GM23338 (cell line): ENCODE measurements at regions not wholly inside any gene's neighbourhood (a gene's known extent, or its start where the extent isn't known, plus 50 kb on each side); places are given as distances from the start of the nearest gene placed in this dataset.

Experiments used
- ATAC-seq: fragments of 200-7000 bp; cut with Tn5 transposase; 3 replicates; pipeline ENCODE4 v1.9.1; 2020
- DNase-seq: peaks from one replicate; pipeline ENCODE4 v3.0.0-alpha.2; 2015; ENCODE audit warnings: low spot score
- H2AFZ ChIP-seq: fragments of 200-600 bp; sonication (generic); 2 replicates; pipeline ENCODE4 v1.8.0; 2016; ENCODE audit warnings: antibody characterized with exemption, mild to moderate bottlenecking, moderate library complexity
- H3F3A ChIP-seq: fragments of 200-600 bp; sonication (generic); replicated peaks from 2 replicates; pipeline ENCODE4 v1.8.0; 2017; ENCODE audit warnings: antibody characterized with exemption, mixed run types, low read depth
- H3K27ac ChIP-seq: fragments of 200-600 bp; sonication (generic); 2 replicates; pipeline ENCODE4 v1.6.1; 2016; ENCODE audit warnings: low read depth
- H3K27me3 ChIP-seq: fragments of 200-600 bp; sonication (generic); 2 replicates; pipeline ENCODE4 v1.8.0; 2016; ENCODE audit warnings: mild to moderate bottlenecking, mixed run types, moderate library complexity; ENCODE audit not compliant: insufficient read depth
- H3K36me3 ChIP-seq: fragments of 200-600 bp; sonication (generic); 2 replicates; pipeline ENCODE4 v1.8.0; 2016; ENCODE audit warnings: mild to moderate bottlenecking; ENCODE audit not compliant: insufficient read depth
- H3K4me1 ChIP-seq: fragments of 200-600 bp; sonication (generic); 2 replicates; pipeline ENCODE4 v1.8.0; 2016; ENCODE audit warnings: mild to moderate bottlenecking, moderate library complexity; ENCODE audit not compliant: insufficient read depth
- H3K4me2 ChIP-seq: fragments of 200-600 bp; sonication (generic); 2 replicates; pipeline ENCODE4 v1.7.1; 2017; ENCODE audit warnings: mixed run types
- H3K4me3 ChIP-seq: fragments of 200-600 bp; sonication (generic); 2 replicates; pipeline ENCODE4 v1.6.1; 2016; ENCODE audit warnings: mixed run types
- H3K79me2 ChIP-seq: fragments of 200-600 bp; sonication (generic); replicated peaks from 2 replicates; pipeline ENCODE4 v1.8.0; 2017; ENCODE audit warnings: mild to moderate bottlenecking; ENCODE audit not compliant: insufficient read depth
- H3K9me2 ChIP-seq: fragments of 200-600 bp; sonication (generic); 2 replicates; pipeline ENCODE4 v1.8.0; 2017; ENCODE audit not compliant: insufficient read depth
- H4K20me1 ChIP-seq: fragments of 200-600 bp; sonication (generic); replicated peaks from 2 replicates; pipeline ENCODE4 v1.8.0; 2017; ENCODE audit warnings: mild to moderate bottlenecking; ENCODE audit not compliant: insufficient read depth
- H3K27ac Mint-ChIP-seq: 2 replicates; pipeline ENCODE4 v1.8.0; 2020; ENCODE audit warnings: inconsistent platforms, mild to moderate bottlenecking, moderate library complexity, mixed read lengths
- H3K27me3 Mint-ChIP-seq: 3 replicates; pipeline ENCODE4 v1.8.0; 2022; ENCODE audit warnings: low read depth, mild to moderate bottlenecking, moderate library complexity, mixed read lengths, inconsistent platforms; ENCODE audit not compliant: insufficient read depth, poor library complexity
- H3K36me3 Mint-ChIP-seq: 3 replicates; pipeline ENCODE4 v1.8.0; 2021; ENCODE audit warnings: low read depth, mild to moderate bottlenecking, inconsistent platforms, moderate library complexity, mixed read lengths
- H3K4me1 Mint-ChIP-seq: 3 replicates; pipeline ENCODE4 v1.8.0; 2020; ENCODE audit warnings: mild to moderate bottlenecking, inconsistent platforms, mixed read lengths
- H3K4me3 Mint-ChIP-seq: 3 replicates; pipeline ENCODE4 v1.8.0; 2021; ENCODE audit warnings: moderate library complexity, mild to moderate bottlenecking, inconsistent platforms, mixed read lengths
- H3K9me3 Mint-ChIP-seq: 3 replicates; pipeline ENCODE4 v1.8.0; 2020; ENCODE audit warnings: moderate library complexity, mild to moderate bottlenecking, inconsistent platforms, mixed read lengths
- CREB1 ChIP-seq: fragments of 250-450 bp; sonication (Bioruptor Pico); IDR thresholded peaks from 2 replicates; pipeline ENCODE4 v1.5.0; 2020; ENCODE audit warnings: low read depth, mild to moderate bottlenecking, moderate library complexity
- CTCF ChIP-seq, 2 experiments: fragments of 200-600 bp in 1 of 2; sonication (generic) in 1 of 2; conservative IDR thresholded peaks; 2 replicates each; pipeline versions ENCODE4 v1.5.1 to v1.6.1; 2016 to 2017; ENCODE audit warnings: antibody characterized with exemption in 2 of 2, low read depth in 2 of 2, mild to moderate bottlenecking in 2 of 2, moderate library complexity in 1 of 2
- ETS1 ChIP-seq: IDR thresholded peaks from 2 replicates; pipeline ENCODE4 v1.6.1; 2016; ENCODE audit warnings: antibody characterized with exemption
- EZH2 ChIP-seq: fragments of 200-600 bp; sonication (generic); IDR thresholded peaks from one replicate; pipeline ENCODE4 v1.8.0; 2017; ENCODE audit warnings: antibody characterized with exemption, mild to moderate bottlenecking, low read depth; ENCODE audit not compliant: unreplicated experiment
- EZH2phosphoT487 ChIP-seq: fragments of 200-600 bp; sonication (generic); IDR thresholded peaks from one replicate; pipeline ENCODE4 v1.8.1; 2018; ENCODE audit warnings: antibody characterized with exemption; ENCODE audit not compliant: unreplicated experiment
- JUNB ChIP-seq: IDR thresholded peaks from one replicate; pipeline ENCODE4 v1.6.1; 2016; ENCODE audit warnings: antibody characterized with exemption; ENCODE audit not compliant: unreplicated experiment
- NANOG ChIP-seq: IDR thresholded peaks from 2 replicates; pipeline ENCODE4 v1.6.1; 2016; ENCODE audit warnings: antibody characterized with exemption, borderline replicate concordance
- POLR2AphosphoS5 ChIP-seq: IDR thresholded peaks from 2 replicates; pipeline ENCODE4 v1.6.1; 2016; ENCODE audit warnings: antibody characterized with exemption, low read depth
- REST ChIP-seq: IDR thresholded peaks from one replicate; pipeline ENCODE4 v1.6.1; 2018; ENCODE audit warnings: antibody characterized with exemption; ENCODE audit not compliant: unreplicated experiment
- STAT1 ChIP-seq: IDR thresholded peaks from one replicate; pipeline ENCODE4 v1.6.1; 2016; ENCODE audit warnings: antibody characterized with exemption; ENCODE audit not compliant: unreplicated experiment
- ZNF114 ChIP-seq: fragments of 250-450 bp; sonication (Bioruptor Pico); IDR thresholded peaks from 2 replicates; pipeline ENCODE4 v1.5.0; 2020; ENCODE audit warnings: mild to moderate bottlenecking, moderate library complexity
- ZNF462 ChIP-seq: fragments of 250-450 bp; sonication (Bioruptor Pico); IDR thresholded peaks from 2 replicates; pipeline ENCODE4 v1.5.0; 2020; ENCODE audit warnings: mild to moderate bottlenecking, moderate library complexity

- Histone ChIP-seq H3K4me3 (no peak overlapping the region), H2AFZ (no peak overlapping the region), H3K9me2 (no peaks in the 10 kb centered on the region), H4K20me1 (no peaks in the 10 kb centered on the region), H3K36me3 (no peaks in the 10 kb centered on the region), H3K79me2 (no peaks in the 10 kb centered on the region), H3K4me1 (no peaks in the 10 kb centered on the region), H3K4me2 (no peak overlapping the region), H3K27ac (no peak overlapping the region), H3F3A (no peaks in the 10 kb centered on the region), H3K27me3 (no peaks in the 10 kb centered on the region)
- ATAC-seq (no peak), DNase-seq (no peak)
- Mint-ChIP-seq H3K27ac (no peak overlapping the region), H3K9me3 (no peaks in the 10 kb centered on the region), H3K27me3 (no peaks in the 10 kb centered on the region), H3K4me3 (no peak overlapping the region), H3K36me3 (no peaks in the 10 kb centered on the region; the same call in 2 of the 3 replicates), H3K4me1 (no peaks in the 10 kb centered on the region)
- TF ChIP-seq CREB1 (CRISPR knock-in tag) = no peak
- TF ChIP-seq ZNF462 (CRISPR knock-in tag) = no peak
- no peak for TF ChIP-seq ZNF114
- TF ChIP-seq NANOG = no peak
- TF ChIP-seq STAT1 = no peak
- TF ChIP-seq CTCF (conservative IDR thresholded peaks at IDR 0.05; ENCODE audit: low read depth in 2 of 2) = no peak
- TF ChIP-seq EZH2phosphoT487 = no peak
- TF ChIP-seq POLR2AphosphoS5 = no peak
- TF ChIP-seq EZH2 = no peak
- TF ChIP-seq JUNB = no peak
- TF ChIP-seq REST = no peak
- no peak for TF ChIP-seq ETS1
These were observed 239.5 kb upstream of the PCDH9 start for GRCh38 chr13:67469623-67470022.
